ENCODE measurements at regions not wholly inside any gene's neighbourhood (a gene's known extent, or its start where the extent isn't known, plus 50 kb on each side); places are given as distances from the start of the nearest gene placed in this dataset.

GRCh38 chr6:48474830-48475229 is 363.8 kb upstream of the PTCHD4 start:
- H3K27ac ChIP-seq (ENCODE audit: low read depth, low read length), result no peak overlapping the region
- no peak overlapping the region for H3K9ac ChIP-seq (ENCODE audit: low read length)
- no peaks in the 10 kb centered on the region for H3K4me1 ChIP-seq (ENCODE audit: control insufficient read depth, insufficient read depth, low read length)
- no peak overlapping the region for H3K4me3 ChIP-seq (ENCODE audit: low read length)
- H3K36me3 ChIP-seq (ENCODE audit: control insufficient read depth, insufficient read depth, low read length), result no peaks in the 10 kb centered on the region
- H3K27me3 ChIP-seq (ENCODE audit: control insufficient read depth, insufficient read depth, low read length), result no peaks in the 10 kb centered on the region

- Histone ChIP-seq H3K36me3 (ENCODE audit: control insufficient read depth, insufficient read depth, low read length) (no peaks in the 10 kb centered on the region), H3K4me3 (ENCODE audit: low read length) (no peak overlapping the region), H3K27me3 (ENCODE audit: control insufficient read depth, insufficient read depth, low read length) (no peaks in the 10 kb centered on the region), H3K9ac (ENCODE audit: low read length) (no peak overlapping the region), H3K4me1 (ENCODE audit: control insufficient read depth, insufficient read depth, low read length) (no peaks in the 10 kb centered on the region), H3K27ac (ENCODE audit: low read depth, low read length) (no peak overlapping the region)
Measured at GRCh38 chr6:48474136-48474535, 363.1 kb upstream of the PTCHD4 start.

- no peak overlapping the region for H3K9ac ChIP-seq (ENCODE audit: low read length)
- no peaks in the 10 kb centered on the region for H3K36me3 ChIP-seq (ENCODE audit: control insufficient read depth, insufficient read depth, low read length)
Measured at GRCh38 chr6:48472535-48472934, 361.5 kb upstream of the PTCHD4 start.

GRCh38 chr6:48472091-48472490 is 361.1 kb upstream of the PTCHD4 start:
- Histone ChIP-seq H3K9ac (ENCODE audit: low read length) (no peak overlapping the region), H3K4me3 (ENCODE audit: low read length) (no peak overlapping the region), H3K36me3 (ENCODE audit: control insufficient read depth, insufficient read depth, low read length) (no peaks in the 10 kb centered on the region), H3K27ac (ENCODE audit: low read depth, low read length) (no peak overlapping the region), H3K4me1 (ENCODE audit: control insufficient read depth, insufficient read depth, low read length) (no peaks in the 10 kb centered on the region), H3K27me3 (ENCODE audit: control insufficient read depth, insufficient read depth, low read length) (no peaks in the 10 kb centered on the region)

More at GRCh38 chr6:48472535-48472934, 361.5 kb upstream of the PTCHD4 start:
- Histone ChIP-seq H3K27ac (ENCODE audit: low read depth, low read length) (no peak overlapping the region), H3K4me3 (ENCODE audit: low read length) (no peak overlapping the region), H3K27me3 (ENCODE audit: control insufficient read depth, insufficient read depth, low read length) (no peaks in the 10 kb centered on the region), H3K4me1 (ENCODE audit: control insufficient read depth, insufficient read depth, low read length) (no peaks in the 10 kb centered on the region)

GRCh38 chr6:48471326-48471725 is 360.3 kb upstream of the PTCHD4 start:
- no peak overlapping the region for H3K4me3 ChIP-seq (ENCODE audit: low read length)
- H3K36me3 ChIP-seq (ENCODE audit: control insufficient read depth, insufficient read depth, low read length), result no peaks in the 10 kb centered on the region
- H3K9ac ChIP-seq (ENCODE audit: low read length), result no peak overlapping the region
- H3K4me1 ChIP-seq (ENCODE audit: control insufficient read depth, insufficient read depth, low read length), result no peaks in the 10 kb centered on the region
- no peak overlapping the region for H3K27ac ChIP-seq (ENCODE audit: low read depth, low read length)
- no peaks in the 10 kb centered on the region for H3K27me3 ChIP-seq (ENCODE audit: control insufficient read depth, insufficient read depth, low read length)

GRCh38 chr6:48449002-48449401 is 338.0 kb upstream of the PTCHD4 start:
- H3K27me3 ChIP-seq (ENCODE audit: control insufficient read depth, insufficient read depth, low read length), result no peaks in the 10 kb centered on the region
- H3K4me1 ChIP-seq (ENCODE audit: control insufficient read depth, insufficient read depth, low read length), result no peaks in the 10 kb centered on the region
- no peak overlapping the region for H3K27ac ChIP-seq (ENCODE audit: low read depth, low read length)
- H3K4me3 ChIP-seq (ENCODE audit: low read length), result no peak overlapping the region
- no peaks in the 10 kb centered on the region for H3K36me3 ChIP-seq (ENCODE audit: control insufficient read depth, insufficient read depth, low read length)
- H3K9ac ChIP-seq (ENCODE audit: low read length), result no peak overlapping the region

GRCh38 chr6:48447251-48447650 is 336.3 kb upstream of the PTCHD4 start:
- Histone ChIP-seq H3K27me3 (ENCODE audit: control insufficient read depth, insufficient read depth, low read length) (no peaks in the 10 kb centered on the region), H3K4me1 (ENCODE audit: control insufficient read depth, insufficient read depth, low read length) (no peaks in the 10 kb centered on the region), H3K9ac (ENCODE audit: low read length) (no peak overlapping the region), H3K27ac (ENCODE audit: low read depth, low read length) (no peak overlapping the region), H3K4me3 (ENCODE audit: low read length) (no peak overlapping the region), H3K36me3 (ENCODE audit: control insufficient read depth, insufficient read depth, low read length) (no peaks in the 10 kb centered on the region)

- Histone ChIP-seq H3K27ac (ENCODE audit: low read depth, low read length) (no peak overlapping the region), H3K9ac (ENCODE audit: low read length) (no peak overlapping the region), H3K36me3 (ENCODE audit: control insufficient read depth, insufficient read depth, low read length) (no peaks in the 10 kb centered on the region), H3K4me3 (ENCODE audit: low read length) (no peak overlapping the region), H3K4me1 (ENCODE audit: control insufficient read depth, insufficient read depth, low read length) (no peaks in the 10 kb centered on the region), H3K27me3 (ENCODE audit: control insufficient read depth, insufficient read depth, low read length) (no peaks in the 10 kb centered on the region)
Measured at GRCh38 chr6:48429610-48430009, 318.6 kb upstream of the PTCHD4 start.

- no peak overlapping the region for H3K9ac ChIP-seq (ENCODE audit: low read length)
- H3K27me3 ChIP-seq (ENCODE audit: control insufficient read depth, insufficient read depth, low read length), result no peaks in the 10 kb centered on the region
- H3K27ac ChIP-seq (ENCODE audit: low read depth, low read length), result no peak overlapping the region
- H3K4me1 ChIP-seq (ENCODE audit: control insufficient read depth, insufficient read depth, low read length), result no peaks in the 10 kb centered on the region
- no peaks in the 10 kb centered on the region for H3K36me3 ChIP-seq (ENCODE audit: control insufficient read depth, insufficient read depth, low read length)
- H3K4me3 ChIP-seq (ENCODE audit: low read length), result no peak overlapping the region
Measured at GRCh38 chr6:48429021-48429420, 318.0 kb upstream of the PTCHD4 start.

- no peaks in the 10 kb centered on the region for H3K27me3 ChIP-seq (ENCODE audit: control insufficient read depth, insufficient read depth, low read length)
- no peaks in the 10 kb centered on the region for H3K36me3 ChIP-seq (ENCODE audit: control insufficient read depth, insufficient read depth, low read length)
- no peak overlapping the region for H3K9ac ChIP-seq (ENCODE audit: low read length)
- H3K4me3 ChIP-seq (ENCODE audit: low read length), result no peak overlapping the region
- no peak overlapping the region for H3K27ac ChIP-seq (ENCODE audit: low read depth, low read length)
- H3K4me1 ChIP-seq (ENCODE audit: control insufficient read depth, insufficient read depth, low read length), result no peaks in the 10 kb centered on the region
Measured at GRCh38 chr6:48426636-48427035, 315.6 kb upstream of the PTCHD4 start.

- Histone ChIP-seq H3K9ac (ENCODE audit: low read length) (no peak overlapping the region), H3K4me1 (ENCODE audit: control insufficient read depth, insufficient read depth, low read length) (no peaks in the 10 kb centered on the region), H3K4me3 (ENCODE audit: low read length) (no peak overlapping the region), H3K27me3 (ENCODE audit: control insufficient read depth, insufficient read depth, low read length) (no peaks in the 10 kb centered on the region), H3K36me3 (ENCODE audit: control insufficient read depth, insufficient read depth, low read length) (no peaks in the 10 kb centered on the region), H3K27ac (ENCODE audit: low read depth, low read length) (no peak overlapping the region)
Measured at GRCh38 chr6:48423640-48424365, 312.8 kb upstream of the PTCHD4 start.

GRCh38 chr6:48419992-48420391 is 309.0 kb upstream of the PTCHD4 start:
- H3K4me1 ChIP-seq (ENCODE audit: control insufficient read depth, insufficient read depth, low read length), result no peaks in the 10 kb centered on the region
- H3K36me3 ChIP-seq (ENCODE audit: control insufficient read depth, insufficient read depth, low read length), result no peaks in the 10 kb centered on the region
- no peak overlapping the region for H3K9ac ChIP-seq (ENCODE audit: low read length)
- H3K27ac ChIP-seq (ENCODE audit: low read depth, low read length), result no peak overlapping the region
- no peaks in the 10 kb centered on the region for H3K27me3 ChIP-seq (ENCODE audit: control insufficient read depth, insufficient read depth, low read length)
- no peak overlapping the region for H3K4me3 ChIP-seq (ENCODE audit: low read length)

- no peaks in the 10 kb centered on the region for H3K4me1 ChIP-seq (ENCODE audit: control insufficient read depth, insufficient read depth, low read length)
- no peak overlapping the region for H3K4me3 ChIP-seq (ENCODE audit: low read length)
Measured at GRCh38 chr6:48417927-48418326, 306.9 kb upstream of the PTCHD4 start.

More at GRCh38 chr6:48417927-48418326, 306.9 kb upstream of the PTCHD4 start:
- Histone ChIP-seq H3K27me3 (ENCODE audit: control insufficient read depth, insufficient read depth, low read length) (no peaks in the 10 kb centered on the region), H3K27ac (ENCODE audit: low read depth, low read length) (no peak overlapping the region), H3K36me3 (ENCODE audit: control insufficient read depth, insufficient read depth, low read length) (no peaks in the 10 kb centered on the region), H3K9ac (ENCODE audit: low read length) (no peak overlapping the region)

Measured in rectal smooth muscle tissue (tissue), 1 donor.